Coronary artery (tissue), 2 donors: ENCODE measurements at regions not wholly inside any gene's neighbourhood (a gene's known extent, or its start where the extent isn't known, plus 50 kb on each side); places are given as distances from the start of the nearest gene placed in this dataset.
"Not testable (repeated sequence)": the region's sequence is repeated elsewhere in the genome, so short reads cannot be mapped to it uniquely, and the experiment has no call there.

Source experiments
- DNase-seq: peaks from one replicate; pipeline ENCODE4 v3.0.0-alpha.2; 2017; ENCODE audit warnings: low spot score
- H3K27ac ChIP-seq, 2 donors: fragments of 200-600 bp; sonication (generic); one replicate each; pipeline ENCODE4 v1.5.1; 2016 to 2019
- H3K4me3 ChIP-seq: fragments of 200-600 bp; sonication (generic); 2 replicates; pipeline ENCODE4 v1.5.1; 2016; ENCODE audit warnings: mild to moderate bottlenecking, moderate library complexity
- CTCF ChIP-seq: fragments of 200-600 bp; sonication (generic); IDR thresholded peaks from one replicate; pipeline ENCODE4 v1.5.1; 2019; ENCODE audit warnings: antibody characterized with exemption

- no peak overlapping the region for H3K4me3 ChIP-seq
- no peak overlapping the region for H3K27ac ChIP-seq
- DNase-seq = no peak
- no peak for TF ChIP-seq CTCF
Measured at GRCh38 chr3:137148917-137149316, 191.1 kb downstream of the IL20RB start.

- TF ChIP-seq CTCF = no peak
- DNase-seq = no peak
- no peak overlapping the region for H3K4me3 ChIP-seq
- H3K27ac ChIP-seq = no peak overlapping the region
Measured at GRCh38 chr3:137150825-137151224, 193.0 kb downstream of the IL20RB start.

GRCh38 chr3:137153046-137153445 lies 195.3 kb downstream of the IL20RB start:
- not testable (repeated sequence) for H3K4me3 ChIP-seq, H3K27ac ChIP-seq, DNase-seq

GRCh38 chr3:137163241-137163871 lies 205.6 kb downstream of the IL20RB start:
- peak overlapping the region; percentile 6 to 21 for H3K27ac ChIP-seq
- peak overlapping the region; percentile 37 for H3K4me3 ChIP-seq
- DNase-seq = no peak
- TF ChIP-seq CTCF = no peak

GRCh38 chr3:137163958-137164357 lies 206.2 kb downstream of the IL20RB start:
- no peak for DNase-seq
- H3K27ac ChIP-seq = peak overlapping the region in 1 of 2 donors; percentile 6
- TF ChIP-seq CTCF = no peak
- H3K4me3 ChIP-seq = peak overlapping the region; percentile 37

GRCh38 chr3:137165117-137165806 lies 207.5 kb downstream of the IL20RB start:
- Histone ChIP-seq H3K27ac (no peak overlapping the region), H3K4me3 (no peak overlapping the region)
- DNase-seq = no peak
- no peak for TF ChIP-seq CTCF

- H3K4me3 ChIP-seq = no peak overlapping the region
- H3K27ac ChIP-seq = no peak overlapping the region
- TF ChIP-seq CTCF = no peak
- DNase-seq = no peak
Measured at GRCh38 chr3:137171834-137172603, 214.2 kb downstream of the IL20RB start.
